ENCODE measurements at regions not wholly inside any gene's neighbourhood (a gene's known extent, or its start where the extent isn't known, plus 50 kb on each side); places are given as distances from the start of the nearest gene placed in this dataset.

DNA sequence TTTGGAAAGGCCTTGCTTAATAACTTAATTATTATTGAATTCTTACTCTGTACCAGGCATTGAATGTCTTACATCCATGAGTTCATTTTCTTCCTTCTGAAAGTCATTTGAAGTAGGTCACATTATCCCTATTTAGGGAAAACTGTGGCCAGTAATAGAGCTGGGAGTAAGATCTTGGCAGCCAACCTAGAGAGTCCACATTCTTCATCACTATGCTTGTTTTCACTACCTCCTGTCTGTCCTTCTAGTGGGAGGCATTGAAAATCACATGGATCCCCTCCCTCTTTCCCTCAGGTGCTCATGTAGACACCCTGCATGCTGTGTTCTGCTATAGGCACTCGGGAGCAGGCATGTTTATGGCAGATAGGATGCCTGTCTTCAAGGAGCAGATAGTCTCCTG is 154.9 kb downstream of the EBLN2 start:
- ChIA-PET CTCF (ENCODE audit: partially characterized antibody) (interaction anchor here (0.6 to 0.7 kb wide), 2 partner anchors 98 to 768 kb away, joined by 3 read pairs; no protein-coding TSS in a partner anchor), POLR2A (ENCODE audit: partially characterized antibody) (no interaction called here)
- 87% methylated on average over 1 of the region's 1 CpG; no CpG with 5 or more reads in 1 of the 2 experiments for WGBS, 2 experiments (ENCODE audit: extremely low coverage in 1 of 2, insufficient coverage in 1 of 2, insufficient read length in 1 of 2, insufficient replicate concordance in 2 of 2, low coverage in 1 of 2, low lambda C conversion rate in 2 of 2, missing lambda C conversion rate in 1 of 2)
- no peak for TF ChIP-seq PHF8 (conservative IDR thresholded peaks at IDR 0.05; ENCODE audit: low read depth, low read length)
- TF ChIP-seq HDAC2 (IDR thresholded peaks at IDR 0.05; ENCODE audit: borderline replicate concordance in 1 of 2, low read depth in 2 of 2, low read length in 2 of 2), result no peak
- TF ChIP-seq, protein P1, sequence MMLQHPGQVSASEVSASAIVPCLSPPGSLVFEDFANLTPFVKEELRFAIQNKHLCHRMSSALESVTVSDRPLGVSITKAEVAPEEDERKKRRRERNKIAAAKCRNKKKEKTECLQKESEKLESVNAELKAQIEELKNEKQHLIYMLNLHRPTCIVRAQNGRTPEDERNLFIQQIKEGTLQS (IDR thresholded peaks at IDR 0.05; ENCODE audit: insufficient read depth, low read depth, low read length), result no peak
- TF ChIP-seq HDAC6 (IDR thresholded peaks at IDR 0.05; ENCODE audit: low read depth, low read length), result no peak
- no peak for TF ChIP-seq POLR2AphosphoS5 (IDR thresholded peaks at IDR 0.05; ENCODE audit: low read depth, low read length)
- TF ChIP-seq RFX5 (IDR thresholded peaks at IDR 0.05; ENCODE audit: borderline replicate concordance, low read depth, low read length), result no peak
- TF ChIP-seq MAFK (IDR thresholded peaks at IDR 0.05; ENCODE audit: low read depth, low read length), result no peak
- TF ChIP-seq TBP (IDR thresholded peaks at IDR 0.05; ENCODE audit: low read depth, low read length), result no peak
- no peak for TF ChIP-seq CEBPB (IDR thresholded peaks at IDR 0.05; ENCODE audit: low read depth, low read length)
- no peak for TF ChIP-seq ATF2 (IDR thresholded peaks at IDR 0.05; ENCODE audit: low read length)
- TF ChIP-seq SIX5 (IDR thresholded peaks at IDR 0.05; ENCODE audit: low read depth, low read length), result no peak
- no peak for TF ChIP-seq SRF (IDR thresholded peaks at IDR 0.05; ENCODE audit: low read depth, low read length)
- TF ChIP-seq EZH2 (IDR thresholded peaks at IDR 0.05; ENCODE audit: low read depth, low read length, severe bottlenecking), result no peak

More for the DNA sequence above, 154.9 kb downstream of the EBLN2 start:
- Histone ChIP-seq H3K79me2 (ENCODE audit: control insufficient read depth in 1 of 2, insufficient read depth in 2 of 2, low read length in 2 of 2) (no peaks in the 10 kb centered on the region), H2BK15ac (ENCODE audit: low read length) (no peak overlapping the region), H2BK5ac (ENCODE audit: low read depth, low read length) (no peak overlapping the region), H3K36me3 (ENCODE audit: control insufficient read depth in 2 of 4, insufficient read depth in 4 of 4, low read length in 3 of 4) (no peaks in the 10 kb centered on the region), H3K56ac (replicated peaks; ENCODE audit: insufficient read length, low read depth, low read length) (no peak overlapping the region), H3K9ac (replicated peaks in 1 of 4; ENCODE audit: extremely low read depth in 1 of 4, low read depth in 3 of 4, low read length in 3 of 4) (no peak overlapping the region), H3K4me1 (replicated peaks in 1 of 4; ENCODE audit: control insufficient read depth in 3 of 4, insufficient read depth in 4 of 4, low read length in 3 of 4) (no peaks in the 10 kb centered on the region), H3K27ac (ENCODE audit: low read depth, low read length) (no peak overlapping the region), H3K79me1 (ENCODE audit: low read depth, low read length) (no peaks in the 10 kb centered on the region), H3K4me2 (ENCODE audit: insufficient read depth in 1 of 2, low read depth in 2 of 2, low read length in 2 of 2) (no peak overlapping the region), H3K23ac (ENCODE audit: insufficient read length) (no peak overlapping the region), H3K18ac (ENCODE audit: extremely low read depth, low read length) (no peak overlapping the region), H3K23me2 (ENCODE audit: low read depth, low read length) (no peaks in the 10 kb centered on the region), H3K4me3 (ENCODE audit: extremely low read depth in 1 of 4, insufficient read depth in 2 of 4, low read depth in 3 of 4, low read length in 4 of 4) (no peak overlapping the region), H2BK120ac (replicated peaks; ENCODE audit: low read depth, low read length) (no peak overlapping the region), H2AFZ (ENCODE audit: low read length) (no peak overlapping the region), H4K5ac (ENCODE audit: insufficient read length, low read depth, low read length) (no peak overlapping the region), H4K20me1 (replicated peaks in 1 of 2; ENCODE audit: control insufficient read depth in 1 of 2, insufficient read depth in 2 of 2, low read length in 2 of 2) (no peaks in the 10 kb centered on the region), H4K91ac (replicated peaks; ENCODE audit: insufficient read length, low read length) (no peak overlapping the region), H2AK5ac (ENCODE audit: low read depth, low read length) (no peak overlapping the region), H2BK20ac (ENCODE audit: low read length) (no peak overlapping the region), H4K8ac (ENCODE audit: extremely low read depth, insufficient read depth, low read length) (no peak overlapping the region), H3K9me3 (ENCODE audit: insufficient read depth in 2 of 2, low read depth in 1 of 2, low read length in 1 of 2) (no peaks in the 10 kb centered on the region), H3K27me3 (replicated peaks in 1 of 4; ENCODE audit: control insufficient read depth in 3 of 4, extremely low read depth in 1 of 4, insufficient read depth in 3 of 4, low read length in 3 of 4) (no peaks in the 10 kb centered on the region), H2BK12ac (ENCODE audit: low read depth, low read length) (no peak overlapping the region), H3K4ac (replicated peaks; ENCODE audit: insufficient read length, low read depth, low read length) (no peak overlapping the region), H3K14ac (ENCODE audit: insufficient read length) (no peak overlapping the region)
- DNase-seq (ENCODE audit: low read depth in 1 of 2, low spot score in 2 of 2) (no peak), FAIRE-seq (no peak)
